Vagina (tissue), 2 donors: ENCODE measurements at regions not wholly inside any gene's neighbourhood (a gene's known extent, or its start where the extent isn't known, plus 50 kb on each side); places are given as distances from the start of the nearest gene placed in this dataset.

Source experiments
- DNase-seq, 2 donors: peaks; one replicate each; pipeline ENCODE4 v3.0.0-alpha.2; 2017; ENCODE audit errors: extremely low spot score in 2 of 2
- H3K27ac ChIP-seq: fragments of 200-600 bp; sonication (generic); one replicate; pipeline ENCODE4 v1.5.1; 2019
- H3K27me3 ChIP-seq: fragments of 200-600 bp; sonication (generic); one replicate; pipeline ENCODE4 v1.5.1; 2019
- H3K36me3 ChIP-seq, 2 donors: fragments of 200-600 bp; sonication (generic); one replicate each; pipeline ENCODE4 v1.5.1; 2017 to 2019
- H3K4me1 ChIP-seq: fragments of 200-600 bp; sonication (generic); one replicate; pipeline ENCODE4 v1.5.1; 2019
- H3K4me3 ChIP-seq, 2 donors: fragments of 200-600 bp; sonication (generic); 1 replicate in 1 of 2; 2 replicates in 1 of 2; pipeline ENCODE4 v1.5.1; 2016 to 2019
- H3K9me3 ChIP-seq: fragments of 200-600 bp; sonication (generic); one replicate; pipeline ENCODE4 v1.5.1; 2019
- POLR2A ChIP-seq, 2 donors: fragments of 450-650 bp; IDR thresholded peaks; one replicate each; pipeline ENCODE4 v1.6.1; 2017; ENCODE audit warnings: antibody characterized with exemption in 2 of 2, mild to moderate bottlenecking in 2 of 2, moderate library complexity in 2 of 2
- POLR2AphosphoS5 ChIP-seq, 2 donors: sonication (generic); formaldehyde crosslinking; IDR thresholded peaks; one replicate each; pipeline ENCODE4 v1.9.0; 2017; ENCODE audit warnings: antibody characterized with exemption in 2 of 2, mild to moderate bottlenecking in 2 of 2, low read depth in 1 of 2; ENCODE audit not compliant: insufficient read depth in 1 of 2
- intact Hi-C: fragments of 100-400 bp; cut with DNase I; formaldehyde crosslinking; loops from one replicate; pipeline ENCODE4 v1.15.1; 2023
- TF ChIP-seq, protein P1 (sequence below), 3 experiments: fragments of 450-650 bp in 2 of 3; fragments of 200-600 bp in 1 of 3; sonication (generic) in 1 of 3; IDR thresholded peaks; one replicate each; pipeline ENCODE4 v1.5.1; 2017 to 2019; ENCODE audit warnings: antibody characterized with exemption in 3 of 3, mild to moderate bottlenecking in 2 of 3, moderate library complexity in 2 of 3

DNA sequence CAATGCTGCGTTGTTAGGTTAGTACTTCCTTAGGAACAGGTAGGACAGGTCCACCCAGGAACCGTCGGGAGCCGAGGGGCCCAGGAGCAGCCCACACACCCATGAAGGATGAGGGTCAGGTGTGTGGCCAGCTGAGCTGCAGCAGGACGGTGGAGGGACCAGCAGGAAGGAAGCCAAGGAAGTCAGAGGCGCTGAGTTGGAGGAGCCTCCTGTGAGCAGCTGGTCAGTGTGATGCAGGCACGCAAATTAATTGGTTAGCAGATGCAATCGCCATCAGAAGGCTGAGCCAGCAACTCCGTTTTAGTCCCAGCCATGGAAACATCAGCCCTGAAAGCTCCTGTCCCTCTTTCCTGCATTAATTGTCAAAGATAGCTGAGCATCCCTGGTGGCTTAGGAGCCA is 114.9 kb upstream of the SOX1 start:
- H3K4me3 ChIP-seq, result no peak overlapping the region
- DNase-seq, result peak; percentile 62 to 79
- TF ChIP-seq, protein P1, sequence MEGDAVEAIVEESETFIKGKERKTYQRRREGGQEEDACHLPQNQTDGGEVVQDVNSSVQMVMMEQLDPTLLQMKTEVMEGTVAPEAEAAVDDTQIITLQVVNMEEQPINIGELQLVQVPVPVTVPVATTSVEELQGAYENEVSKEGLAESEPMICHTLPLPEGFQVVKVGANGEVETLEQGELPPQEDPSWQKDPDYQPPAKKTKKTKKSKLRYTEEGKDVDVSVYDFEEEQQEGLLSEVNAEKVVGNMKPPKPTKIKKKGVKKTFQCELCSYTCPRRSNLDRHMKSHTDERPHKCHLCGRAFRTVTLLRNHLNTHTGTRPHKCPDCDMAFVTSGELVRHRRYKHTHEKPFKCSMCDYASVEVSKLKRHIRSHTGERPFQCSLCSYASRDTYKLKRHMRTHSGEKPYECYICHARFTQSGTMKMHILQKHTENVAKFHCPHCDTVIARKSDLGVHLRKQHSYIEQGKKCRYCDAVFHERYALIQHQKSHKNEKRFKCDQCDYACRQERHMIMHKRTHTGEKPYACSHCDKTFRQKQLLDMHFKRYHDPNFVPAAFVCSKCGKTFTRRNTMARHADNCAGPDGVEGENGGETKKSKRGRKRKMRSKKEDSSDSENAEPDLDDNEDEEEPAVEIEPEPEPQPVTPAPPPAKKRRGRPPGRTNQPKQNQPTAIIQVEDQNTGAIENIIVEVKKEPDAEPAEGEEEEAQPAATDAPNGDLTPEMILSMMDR (IDR thresholded peaks at IDR 0.05), result no peak
- TF ChIP-seq POLR2A (IDR thresholded peaks at IDR 0.05) (no peak), POLR2AphosphoS5 (IDR thresholded peaks at IDR 0.05; ENCODE audit: insufficient read depth in 1 of 2, low read depth in 1 of 2) (no peak)
- H3K36me3 ChIP-seq, result no peaks in the 10 kb centered on the region
- no peaks in the 10 kb centered on the region for H3K9me3 ChIP-seq
- intact Hi-C loops, result no loop called here
- no peaks in the 10 kb centered on the region for H3K4me1 ChIP-seq
- H3K27me3 ChIP-seq, result no peaks in the 10 kb centered on the region
- H3K27ac ChIP-seq, result no peak overlapping the region

DNA sequence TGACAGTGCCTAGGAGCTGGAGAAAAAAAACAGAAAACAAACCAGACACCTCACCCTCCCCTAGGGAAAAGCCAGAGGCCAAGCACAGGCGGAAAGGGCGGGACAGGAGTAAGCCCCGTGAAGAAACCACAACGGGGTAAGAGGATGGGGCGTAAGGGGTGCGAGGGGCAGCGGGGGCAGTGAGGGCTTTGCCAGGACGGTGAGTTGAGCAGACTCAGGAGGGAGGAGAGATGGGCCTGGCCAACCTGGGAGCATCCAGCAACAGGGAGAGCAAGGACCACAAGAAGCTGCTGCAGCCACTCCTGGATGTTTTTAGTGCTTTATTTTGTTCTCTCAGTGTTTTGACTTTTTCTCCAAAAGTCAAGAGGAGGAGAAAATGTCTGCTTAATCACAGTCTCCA is 114.1 kb upstream of the SOX1 start:
- no peaks in the 10 kb centered on the region for H3K4me1 ChIP-seq
- peak; percentile 42 to 74 for DNase-seq
- no peak overlapping the region for H3K4me3 ChIP-seq
- H3K9me3 ChIP-seq, result no peaks in the 10 kb centered on the region
- H3K27ac ChIP-seq, result no peak overlapping the region
- H3K27me3 ChIP-seq, result no peaks in the 10 kb centered on the region
- TF ChIP-seq POLR2AphosphoS5 (IDR thresholded peaks at IDR 0.05; ENCODE audit: insufficient read depth in 1 of 2, low read depth in 1 of 2), result no peak
- TF ChIP-seq, protein P1 (IDR thresholded peaks at IDR 0.05), result no peak
- TF ChIP-seq POLR2A (IDR thresholded peaks at IDR 0.05), result no peak
- H3K36me3 ChIP-seq, result no peaks in the 10 kb centered on the region
- intact Hi-C loops, result no loop called here

DNA sequence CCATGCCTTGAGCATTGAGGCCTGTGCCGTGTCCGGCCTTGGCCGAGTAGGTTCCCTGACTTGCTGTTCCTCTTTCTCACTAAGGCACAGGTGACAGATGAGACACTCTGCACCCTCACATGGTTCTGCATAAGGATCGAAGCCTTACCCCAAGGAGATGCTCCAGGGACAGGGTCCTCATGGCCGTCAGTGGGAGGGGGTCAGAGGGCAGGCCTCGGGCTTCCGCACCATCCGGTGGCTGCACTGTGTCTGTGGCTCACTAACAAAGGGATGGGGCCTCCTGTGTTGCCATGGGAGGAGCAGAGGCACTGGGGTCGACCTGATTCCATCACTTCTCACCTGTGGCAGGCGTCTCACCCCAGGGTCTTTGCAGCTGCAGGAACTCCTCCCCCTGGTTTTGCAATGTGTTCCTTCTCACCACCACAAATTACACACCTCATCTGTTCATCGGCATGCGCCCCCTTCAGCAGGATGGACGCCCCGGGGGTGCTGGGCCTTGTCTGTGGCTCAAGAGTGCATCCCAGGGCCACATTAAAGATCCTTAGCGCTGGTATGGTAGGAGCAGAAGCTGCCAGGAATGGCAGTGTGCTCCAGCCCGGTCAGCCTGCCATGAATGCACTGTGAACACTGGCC is 113.3 kb upstream of the SOX1 start:
- TF ChIP-seq, protein P1 (IDR thresholded peaks at IDR 0.05), result no peak
- TF ChIP-seq POLR2A (IDR thresholded peaks at IDR 0.05) (no peak), POLR2AphosphoS5 (IDR thresholded peaks at IDR 0.05; ENCODE audit: insufficient read depth in 1 of 2, low read depth in 1 of 2) (no peak)
- H3K4me3 ChIP-seq, result no peak overlapping the region
- H3K9me3 ChIP-seq, result no peaks in the 10 kb centered on the region
- no peaks in the 10 kb centered on the region for H3K4me1 ChIP-seq
- no peaks in the 10 kb centered on the region for H3K27me3 ChIP-seq
- no peaks in the 10 kb centered on the region for H3K36me3 ChIP-seq
- DNase-seq, result peak; percentile 64
- intact Hi-C loops, result no loop called here
- H3K27ac ChIP-seq, result no peak overlapping the region

DNA sequence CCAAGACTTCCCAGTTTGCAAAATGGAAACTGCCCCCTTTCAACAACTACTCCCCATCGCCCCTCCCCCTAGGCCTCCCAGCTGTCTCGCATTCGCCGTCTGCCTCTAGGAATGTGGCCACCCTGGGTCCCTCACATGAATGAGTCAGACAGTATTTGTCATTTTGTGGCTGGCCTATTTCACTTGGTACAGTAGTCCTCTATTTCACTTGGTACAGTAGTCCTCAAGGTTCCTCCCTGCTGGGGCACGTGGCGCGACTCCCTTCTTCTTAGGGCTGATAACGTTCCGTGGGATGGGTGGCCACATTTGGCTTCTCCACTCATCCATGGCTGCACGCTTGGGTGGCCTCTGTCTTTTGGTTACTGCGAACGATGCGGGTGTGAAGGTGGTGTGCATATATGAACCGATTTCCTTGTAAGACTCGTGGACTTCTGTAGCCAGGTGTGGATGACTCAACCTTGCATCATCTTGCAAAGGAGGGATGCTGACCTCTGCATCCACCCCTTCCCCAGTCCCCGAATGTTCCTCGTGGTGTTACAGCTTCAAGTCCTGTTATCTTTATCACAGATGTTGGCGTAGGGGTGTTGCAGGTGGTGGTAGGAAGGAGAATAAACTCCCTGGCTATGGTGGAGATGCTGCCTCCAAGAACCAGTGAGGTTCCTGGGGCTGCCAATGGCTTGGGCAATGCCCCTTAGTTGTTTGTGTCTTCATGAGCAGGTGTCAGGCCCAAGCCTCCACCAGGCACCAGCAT is 112.1 kb upstream of the SOX1 start:
- Histone ChIP-seq H3K4me1 (no peaks in the 10 kb centered on the region), H3K27ac (no peak overlapping the region), H3K9me3 (no peaks in the 10 kb centered on the region), H3K36me3 (no peaks in the 10 kb centered on the region), H3K27me3 (no peaks in the 10 kb centered on the region), H3K4me3 (no peak overlapping the region)
- peak; percentile 37 to 70 for DNase-seq
- intact Hi-C loops, result no loop called here
- TF ChIP-seq, protein P1 (IDR thresholded peaks at IDR 0.05), result no peak
- TF ChIP-seq POLR2AphosphoS5 (IDR thresholded peaks at IDR 0.05; ENCODE audit: insufficient read depth in 1 of 2, low read depth in 1 of 2) (no peak), POLR2A (IDR thresholded peaks at IDR 0.05) (no peak)
